RWPE2 (cell line): ENCODE measurements at regions not wholly inside any gene's neighbourhood (a gene's known extent, or its start where the extent isn't known, plus 50 kb on each side); places are given as distances from the start of the nearest gene placed in this dataset.

ENCODE experiments used
- ATAC-seq: fragments of 200-7000 bp; cut with Tn5 transposase; 3 replicates; pipeline ENCODE4 v1.9.1; 2021; ENCODE audit warnings: low read depth
- DNase-seq: peaks from one replicate; pipeline ENCODE4 v3.0.0-alpha.2; 2020; ENCODE audit warnings: low spot score
- H3K27ac ChIP-seq: fragments of 450-650 bp; 2 replicates; pipeline ENCODE4 v1.5.1; 2017; ENCODE audit warnings: mild to moderate bottlenecking; ENCODE audit not compliant: poor library complexity, severe bottlenecking
- H3K27me3 ChIP-seq: fragments of 250-450 bp; sonication (Bioruptor Pico); 2 replicates; pipeline ENCODE4 v1.5.1; 2021; ENCODE audit warnings: mild to moderate bottlenecking, moderate library complexity; ENCODE audit not compliant: insufficient read depth, poor library complexity, severe bottlenecking
- H3K36me3 ChIP-seq: fragments of 250-450 bp; sonication (Bioruptor Pico); 2 replicates; pipeline ENCODE4 v1.5.1; 2020; ENCODE audit warnings: low read depth, mild to moderate bottlenecking, moderate library complexity
- H3K4me1 ChIP-seq: fragments of 250-450 bp; sonication (Bioruptor Pico); 2 replicates; pipeline ENCODE4 v1.5.1; 2021; ENCODE audit warnings: mild to moderate bottlenecking, moderate library complexity; ENCODE audit not compliant: insufficient read depth, poor library complexity, severe bottlenecking
- H3K4me3 ChIP-seq: fragments of 250-450 bp; sonication (Bioruptor Pico); 2 replicates; pipeline ENCODE4 v1.5.1; 2021; ENCODE audit warnings: mild to moderate bottlenecking, moderate library complexity; ENCODE audit not compliant: severe bottlenecking
- H3K9me3 ChIP-seq: fragments of 250-450 bp; sonication (Bioruptor Pico); 2 replicates; pipeline ENCODE4 v1.5.1; 2021; ENCODE audit warnings: mild to moderate bottlenecking, moderate library complexity; ENCODE audit not compliant: severe bottlenecking
- TF ChIP-seq, protein P1 (sequence below): fragments of 450-650 bp; IDR thresholded peaks from one replicate; pipeline ENCODE4 v1.5.1; 2017; ENCODE audit warnings: mild to moderate bottlenecking, moderate library complexity; ENCODE audit not compliant: poor library complexity, severe bottlenecking

- Histone ChIP-seq H3K4me3 (no peak overlapping the region), H3K36me3 (no peaks in the 10 kb centered on the region), H3K27ac (no peak overlapping the region), H3K27me3 (no peaks in the 10 kb centered on the region), H3K9me3 (no peaks in the 10 kb centered on the region), H3K4me1 (no peaks in the 10 kb centered on the region)
- DNase-seq (no peak), ATAC-seq (no peak)
- TF ChIP-seq, protein P1, sequence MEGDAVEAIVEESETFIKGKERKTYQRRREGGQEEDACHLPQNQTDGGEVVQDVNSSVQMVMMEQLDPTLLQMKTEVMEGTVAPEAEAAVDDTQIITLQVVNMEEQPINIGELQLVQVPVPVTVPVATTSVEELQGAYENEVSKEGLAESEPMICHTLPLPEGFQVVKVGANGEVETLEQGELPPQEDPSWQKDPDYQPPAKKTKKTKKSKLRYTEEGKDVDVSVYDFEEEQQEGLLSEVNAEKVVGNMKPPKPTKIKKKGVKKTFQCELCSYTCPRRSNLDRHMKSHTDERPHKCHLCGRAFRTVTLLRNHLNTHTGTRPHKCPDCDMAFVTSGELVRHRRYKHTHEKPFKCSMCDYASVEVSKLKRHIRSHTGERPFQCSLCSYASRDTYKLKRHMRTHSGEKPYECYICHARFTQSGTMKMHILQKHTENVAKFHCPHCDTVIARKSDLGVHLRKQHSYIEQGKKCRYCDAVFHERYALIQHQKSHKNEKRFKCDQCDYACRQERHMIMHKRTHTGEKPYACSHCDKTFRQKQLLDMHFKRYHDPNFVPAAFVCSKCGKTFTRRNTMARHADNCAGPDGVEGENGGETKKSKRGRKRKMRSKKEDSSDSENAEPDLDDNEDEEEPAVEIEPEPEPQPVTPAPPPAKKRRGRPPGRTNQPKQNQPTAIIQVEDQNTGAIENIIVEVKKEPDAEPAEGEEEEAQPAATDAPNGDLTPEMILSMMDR, result no peak
Observed at GRCh38 chr9:79061752-79062616, 509.8 kb upstream of the TLE4 start.

DNA sequence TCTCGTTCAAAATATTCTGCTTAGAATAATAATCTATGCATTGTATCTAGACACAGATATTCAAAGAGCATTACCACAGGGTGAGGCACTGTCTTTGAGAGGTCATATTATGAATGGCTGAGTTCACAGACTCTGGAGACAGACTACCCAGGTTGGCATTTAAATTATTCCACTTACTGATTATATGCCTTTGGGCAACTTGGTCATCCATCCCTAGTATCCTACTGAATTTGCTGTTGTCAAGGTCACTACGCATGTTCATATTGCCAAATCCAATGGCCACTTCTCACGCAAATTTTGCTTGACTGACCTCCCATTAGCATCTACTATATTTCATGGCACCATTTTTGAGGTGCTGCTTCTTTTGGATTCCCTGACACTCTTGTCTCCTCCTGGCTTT lies 498.6 kb upstream of the TLE4 start:
- ATAC-seq (no peak), DNase-seq (no peak)
- H3K4me3 ChIP-seq, result no peak overlapping the region
- H3K36me3 ChIP-seq, result no peaks in the 10 kb centered on the region
- H3K27me3 ChIP-seq, result no peaks in the 10 kb centered on the region
- TF ChIP-seq, protein P1, result no peak
- no peak overlapping the region for H3K27ac ChIP-seq
- H3K4me1 ChIP-seq, result no peaks in the 10 kb centered on the region
- no peaks in the 10 kb centered on the region for H3K9me3 ChIP-seq

DNA sequence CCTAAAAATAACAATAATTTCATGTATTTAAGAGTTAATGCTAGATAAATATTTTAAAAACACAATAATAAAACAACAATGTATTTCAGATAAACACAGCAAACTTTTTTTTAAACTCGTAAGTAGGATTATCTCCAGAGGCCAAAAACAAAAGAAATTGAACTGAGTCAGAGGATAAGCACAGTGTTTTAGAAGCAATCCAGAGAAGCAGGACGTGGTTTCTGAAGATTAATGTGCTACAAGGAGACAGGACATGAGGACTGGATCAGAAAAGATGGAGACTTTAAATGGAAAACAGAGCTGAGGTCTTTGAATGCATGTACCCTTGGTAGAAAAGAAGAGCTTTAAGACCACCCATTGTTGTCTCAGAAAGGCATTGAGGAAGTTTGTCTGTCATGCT lies 491.2 kb upstream of the TLE4 start:
- TF ChIP-seq, protein P1, result no peak
- Histone ChIP-seq H3K4me3 (no peak overlapping the region), H3K9me3 (no peaks in the 10 kb centered on the region), H3K4me1 (no peaks in the 10 kb centered on the region), H3K36me3 (no peaks in the 10 kb centered on the region), H3K27me3 (no peaks in the 10 kb centered on the region), H3K27ac (no peak overlapping the region)
- ATAC-seq, result no peak
- no peak for DNase-seq

- no peak for ATAC-seq
- TF ChIP-seq, protein P1, result no peak
- Histone ChIP-seq H3K36me3 (no peaks in the 10 kb centered on the region), H3K9me3 (no peaks in the 10 kb centered on the region), H3K4me3 (no peak overlapping the region), H3K27ac (no peak overlapping the region), H3K27me3 (no peaks in the 10 kb centered on the region), H3K4me1 (no peaks in the 10 kb centered on the region)
- no peak for DNase-seq
Observed at GRCh38 chr9:79083621-79084020, 488.1 kb upstream of the TLE4 start.

- no peak overlapping the region for H3K27ac ChIP-seq
- DNase-seq (no peak), ATAC-seq (no peak)
- H3K4me1 ChIP-seq, result no peaks in the 10 kb centered on the region
- H3K4me3 ChIP-seq, result no peak overlapping the region
- TF ChIP-seq, protein P1, result no peak
- H3K36me3 ChIP-seq, result no peaks in the 10 kb centered on the region
- H3K9me3 ChIP-seq, result no peaks in the 10 kb centered on the region
- H3K27me3 ChIP-seq, result no peaks in the 10 kb centered on the region
Observed at GRCh38 chr9:79087133-79087532, 484.6 kb upstream of the TLE4 start.
